Activated naive CD8-positive, alpha-beta T cell treated with anti-CD3 and anti-CD28 coated beads, Interleukin-2, amount 50 U/mL, for 24 hours (primary cell): ENCODE measurements at regions not wholly inside any gene's neighbourhood (a gene's known extent, or its start where the extent isn't known, plus 50 kb on each side); places are given as distances from the start of the nearest gene placed in this dataset.

Experiments
- ATAC-seq: fragments of 150-1000 bp; cut with Tn5 transposase; one replicate; pipeline ENCODE4 v1.10.0; 2021
- DNase-seq: peaks from one replicate; pipeline ENCODE4 v3.0.0; 2021
- H3K27ac Mint-ChIP-seq: one replicate; pipeline ENCODE4 v1.8.0; 2021; ENCODE audit warnings: mild to moderate bottlenecking, mixed read lengths
- H3K27me3 Mint-ChIP-seq: one replicate; pipeline ENCODE4 v1.8.0; 2021; ENCODE audit warnings: mixed read lengths
- H3K36me3 Mint-ChIP-seq: one replicate; pipeline ENCODE4 v1.8.0; 2021; ENCODE audit warnings: low read depth, mixed read lengths
- H3K4me1 Mint-ChIP-seq: one replicate; pipeline ENCODE4 v1.8.0; 2021; ENCODE audit warnings: mixed read lengths
- H3K4me3 Mint-ChIP-seq: one replicate; pipeline ENCODE4 v1.8.0; 2021; ENCODE audit warnings: mild to moderate bottlenecking, moderate library complexity, mixed read lengths
- H3K9me3 Mint-ChIP-seq: one replicate; pipeline ENCODE4 v1.8.0; 2021; ENCODE audit warnings: mixed read lengths

- no peaks in the 10 kb centered on the region for H3K36me3 Mint-ChIP-seq
- DNase-seq (no peak), ATAC-seq (no peak)
- no peaks in the 10 kb centered on the region for H3K27me3 Mint-ChIP-seq
- H3K27ac Mint-ChIP-seq: no peak overlapping the region
- H3K4me1 Mint-ChIP-seq: no peaks in the 10 kb centered on the region
- H3K9me3 Mint-ChIP-seq: peaks cover 8% of the 10 kb centered on the region
- H3K4me3 Mint-ChIP-seq: no peak overlapping the region
These were observed 64.4 kb upstream of the CDH8 start for GRCh38 chr16:62100651-62101050.

- Mint-ChIP-seq H3K36me3 (no peaks in the 10 kb centered on the region), H3K27me3 (no peaks in the 10 kb centered on the region), H3K9me3 (peaks cover 21% of the 10 kb centered on the region), H3K4me1 (no peaks in the 10 kb centered on the region), H3K27ac (no peak overlapping the region), H3K4me3 (no peak overlapping the region)
- DNase-seq (no peak), ATAC-seq (no peak)
These were observed 53.5 kb upstream of the CDH8 start for GRCh38 chr16:62089715-62090114.

GRCh38 chr16:62088731-62089410, 52.6 kb upstream of the CDH8 start:
- H3K36me3 Mint-ChIP-seq: no peaks in the 10 kb centered on the region
- no peak overlapping the region for H3K4me3 Mint-ChIP-seq
- H3K9me3 Mint-ChIP-seq: peaks cover 24% of the 10 kb centered on the region
- no peaks in the 10 kb centered on the region for H3K27me3 Mint-ChIP-seq
- no peaks in the 10 kb centered on the region for H3K4me1 Mint-ChIP-seq
- no peak for ATAC-seq
- H3K27ac Mint-ChIP-seq: no peak overlapping the region
- DNase-seq: no peak
